Inflammatory macrophage treated with lipopolysaccharide for 1 hour (primary cell): ENCODE measurements at regions not wholly inside any gene's neighbourhood (a gene's known extent, or its start where the extent isn't known, plus 50 kb on each side); places are given as distances from the start of the nearest gene placed in this dataset.

Source experiments
- DNase-seq, 2 donors: peaks; one replicate each; pipeline ENCODE4 v3.0.0-alpha.2; 2020 to 2022

- DNase-seq: no peak
Observed at GRCh38 chr15:47182818-47183217, 534.5 kb upstream of the SEMA6D start.

GRCh38 chr15:47184003-47184907, 533.0 kb upstream of the SEMA6D start:
- no peak for DNase-seq

- DNase-seq: no peak
Observed at GRCh38 chr15:47184908-47185801, 532.1 kb upstream of the SEMA6D start.

GRCh38 chr15:47186075-47186474, 531.2 kb upstream of the SEMA6D start:
- no peak for DNase-seq

GRCh38 chr15:47188758-47189507, 528.4 kb upstream of the SEMA6D start:
- no peak for DNase-seq

GRCh38 chr15:47194718-47195117, 522.6 kb upstream of the SEMA6D start:
- DNase-seq: no peak

GRCh38 chr15:47196048-47196447, 521.3 kb upstream of the SEMA6D start:
- DNase-seq: peak; percentile 36 to 68

GRCh38 chr15:47203993-47204392, 513.3 kb upstream of the SEMA6D start:
- no peak for DNase-seq

- DNase-seq: no peak
Observed at GRCh38 chr15:47206358-47206978, 510.8 kb upstream of the SEMA6D start.

GRCh38 chr15:47209591-47209990, 507.7 kb upstream of the SEMA6D start:
- no peak for DNase-seq

GRCh38 chr15:47212222-47213010, 504.9 kb upstream of the SEMA6D start:
- no peak for DNase-seq

- DNase-seq: no peak
Observed at GRCh38 chr15:47213883-47214282, 503.4 kb upstream of the SEMA6D start.

GRCh38 chr15:47218295-47218694, 499.0 kb upstream of the SEMA6D start:
- DNase-seq: no peak

GRCh38 chr15:47244361-47244760, 472.9 kb upstream of the SEMA6D start:
- no peak for DNase-seq

- DNase-seq: no peak
Observed at GRCh38 chr15:47246317-47246716, 471.0 kb upstream of the SEMA6D start.

- no peak for DNase-seq
Observed at GRCh38 chr15:47258521-47258920, 458.8 kb upstream of the SEMA6D start.

GRCh38 chr15:47265686-47266085, 451.6 kb upstream of the SEMA6D start:
- no peak for DNase-seq

- DNase-seq: no peak
Observed at GRCh38 chr15:47266566-47266965, 450.7 kb upstream of the SEMA6D start.

GRCh38 chr15:47273864-47274263, 443.4 kb upstream of the SEMA6D start:
- no peak for DNase-seq

GRCh38 chr15:47283246-47283645, 434.1 kb upstream of the SEMA6D start:
- DNase-seq: no peak

GRCh38 chr15:47288794-47289193, 428.5 kb upstream of the SEMA6D start:
- no peak for DNase-seq

GRCh38 chr15:47289656-47290055, 427.6 kb upstream of the SEMA6D start:
- DNase-seq: no peak
